GM23248 (cell line): ENCODE measurements at regions not wholly inside any gene's neighbourhood (a gene's known extent, or its start where the extent isn't known, plus 50 kb on each side); places are given as distances from the start of the nearest gene placed in this dataset.
A peak's percentile ranks its signal among the peaks of the same experiment; 100 is the strongest.

ENCODE experiments used
- DNase-seq: peaks from one replicate; pipeline ENCODE4 v3.0.0-alpha.2; 2015
- H2AFZ ChIP-seq: fragments of 200-600 bp; sonication (generic); 2 replicates; pipeline ENCODE4 v1.6.1; 2016; ENCODE audit warnings: antibody characterized with exemption
- H3F3A ChIP-seq: fragments of 200-600 bp; sonication (generic); 2 replicates; pipeline ENCODE4 v1.6.1; 2016; ENCODE audit warnings: mild to moderate bottlenecking, antibody characterized with exemption, mixed run types; ENCODE audit not compliant: insufficient read depth
- H3K27ac ChIP-seq: fragments of 200-600 bp; sonication (generic); 2 replicates; pipeline ENCODE4 v1.5.1; 2016; ENCODE audit warnings: mild to moderate bottlenecking
- H3K27me3 ChIP-seq: fragments of 200-600 bp; sonication (generic); replicated peaks from 2 replicates; pipeline ENCODE4 v1.6.1; 2016; ENCODE audit warnings: mild to moderate bottlenecking; ENCODE audit not compliant: insufficient read depth
- H3K36me3 ChIP-seq: fragments of 200-600 bp; sonication (generic); 2 replicates; pipeline ENCODE4 v1.6.1; 2016; ENCODE audit warnings: low read depth, mild to moderate bottlenecking
- H3K4me1 ChIP-seq: fragments of 200-600 bp; sonication (generic); 2 replicates; pipeline ENCODE4 v1.6.1; 2016; ENCODE audit warnings: mild to moderate bottlenecking; ENCODE audit not compliant: insufficient read depth
- H3K4me2 ChIP-seq: fragments of 200-600 bp; sonication (generic); one replicate; pipeline ENCODE4 v1.6.1; 2016; ENCODE audit warnings: mild to moderate bottlenecking; ENCODE audit not compliant: unreplicated experiment
- H3K4me3 ChIP-seq: fragments of 200-600 bp; sonication (generic); 2 replicates; pipeline ENCODE4 v1.5.1; 2016; ENCODE audit warnings: mild to moderate bottlenecking
- H3K79me2 ChIP-seq: fragments of 200-600 bp; sonication (generic); 2 replicates; pipeline ENCODE4 v1.6.1; 2016; ENCODE audit warnings: mild to moderate bottlenecking; ENCODE audit not compliant: insufficient read depth
- H3K9ac ChIP-seq: fragments of 200-600 bp; sonication (generic); 2 replicates; pipeline ENCODE4 v1.6.1; 2016; ENCODE audit warnings: mild to moderate bottlenecking
- H3K9me2 ChIP-seq: fragments of 200-600 bp; sonication (generic); 2 replicates; pipeline ENCODE4 v1.6.1; 2016; ENCODE audit warnings: mixed run types, mild to moderate bottlenecking, moderate library complexity; ENCODE audit not compliant: insufficient read depth
- H3K9me3 ChIP-seq: fragments of 200-600 bp; sonication (generic); one replicate; pipeline ENCODE4 v1.6.1; 2017; ENCODE audit warnings: low read depth
- H4K20me1 ChIP-seq: fragments of 200-600 bp; sonication (generic); 2 replicates; pipeline ENCODE4 v1.6.0; 2016; ENCODE audit not compliant: insufficient read depth
- EZH2 ChIP-seq: fragments of 200-600 bp; sonication (generic); IDR thresholded peaks from 2 replicates; pipeline ENCODE4 v1.6.1; 2018; ENCODE audit warnings: antibody characterized with exemption, mild to moderate bottlenecking; ENCODE audit not compliant: insufficient read depth, poor library complexity, severe bottlenecking
- EZH2phosphoT487 ChIP-seq: fragments of 200-600 bp; sonication (generic); IDR thresholded peaks from 2 replicates; pipeline ENCODE4 v1.6.1; 2018; ENCODE audit warnings: antibody characterized with exemption, moderate library complexity, mild to moderate bottlenecking, low read depth; ENCODE audit not compliant: insufficient read depth
- WGBS, 2 experiments: methylation state at CpG; one replicate each; pipeline ENCODE4 v1.1.6; 2015 to 2017; ENCODE audit warnings: low lambda C conversion rate in 2 of 2, low coverage in 1 of 2; ENCODE audit errors: missing lambda C conversion rate in 2 of 2; 5-methylcytosine and 5-hydroxymethylcytosine counted together
- in situ Hi-C: fragments of 300-500 bp; cut with MboI; formaldehyde crosslinking; loops from 2 replicates; pipeline ENCODE4 v1.15.0; 2020

DNA sequence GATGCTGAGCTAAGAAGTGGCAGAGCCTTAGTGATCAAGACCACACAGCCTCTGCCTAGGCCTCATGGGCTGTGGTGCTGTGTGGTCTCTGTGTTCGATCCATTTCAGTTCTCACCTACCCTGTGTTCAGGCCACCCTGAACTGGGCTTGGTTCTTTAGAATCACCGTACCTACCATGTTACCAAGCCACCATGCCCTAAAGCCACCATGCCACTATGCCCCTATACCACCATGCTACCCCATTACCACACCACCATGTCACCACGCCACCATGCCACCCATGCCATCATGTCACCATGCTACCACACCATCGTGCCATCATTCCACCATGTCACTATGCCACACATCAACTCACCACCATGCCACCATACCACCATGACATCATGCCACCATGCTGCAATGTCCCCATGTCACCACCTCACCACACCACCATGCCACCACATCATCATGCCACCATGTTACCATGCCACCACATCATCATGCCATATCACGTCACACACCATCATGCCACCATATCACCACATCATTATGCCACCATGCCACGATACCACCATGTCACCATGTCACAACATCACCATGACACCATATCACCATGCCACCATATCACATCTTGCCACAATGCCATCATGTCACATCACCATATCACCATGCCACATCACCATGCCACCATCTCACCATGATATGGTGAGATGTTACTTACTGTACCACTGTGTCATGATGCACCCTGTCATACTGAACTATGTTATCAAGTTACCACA lies 191.0 kb upstream of the ARL4C start:
- DNase-seq = no peak
- H2AFZ ChIP-seq = no peak overlapping the region

DNA sequence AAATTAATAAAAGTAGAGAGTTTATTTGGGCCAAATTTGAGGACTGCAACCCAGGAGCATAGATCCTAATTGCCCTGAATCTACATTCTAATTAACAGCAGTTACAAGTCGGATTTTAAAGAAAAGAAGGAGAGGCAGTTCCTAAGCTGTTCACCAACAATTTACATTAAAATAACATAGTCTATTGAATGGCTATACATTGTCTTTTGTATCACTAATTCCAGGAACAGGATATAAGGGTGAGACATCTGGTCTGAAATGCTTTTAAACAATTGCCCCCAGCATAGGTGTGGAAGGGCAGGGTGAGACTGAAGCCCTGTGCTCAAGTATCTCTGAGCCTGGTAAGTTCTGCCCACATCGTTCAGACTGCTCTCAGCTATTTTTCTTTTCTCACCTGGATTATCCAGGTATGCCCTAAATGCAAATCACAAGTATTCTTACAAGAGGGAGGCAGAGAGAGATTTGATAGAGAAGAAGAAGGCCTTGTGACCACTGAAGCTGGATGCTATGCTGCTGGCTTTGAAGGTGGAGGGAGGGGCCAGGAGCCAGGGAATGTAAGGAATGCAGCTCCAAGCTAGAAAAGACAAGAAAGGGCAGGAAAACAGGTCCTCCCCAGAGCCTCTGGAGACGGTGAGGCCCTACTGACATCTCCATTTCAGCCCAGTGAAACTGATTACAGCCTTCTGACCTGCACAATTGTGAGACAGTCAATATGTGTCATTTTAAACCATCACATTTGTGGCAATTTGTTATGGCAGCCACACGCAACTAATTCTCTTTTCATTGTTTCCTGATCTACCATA lies 189.4 kb upstream of the ARL4C start:
- peak; percentile 17 for DNase-seq
- Histone ChIP-seq H3K27ac (no peak overlapping the region), H3K36me3 (no peaks in the 10 kb centered on the region), H3K9me2 (no peaks in the 10 kb centered on the region), H3K4me3 (no peak overlapping the region), H3K27me3 (no peaks in the 10 kb centered on the region), H2AFZ (peak overlapping the region; percentile 24; the same call in 1 of the 2 replicates), H3K9me3 (no peaks in the 10 kb centered on the region), H3K79me2 (no peaks in the 10 kb centered on the region), H4K20me1 (no peaks in the 10 kb centered on the region), H3K9ac (no peak overlapping the region), H3F3A (0 out of 2 replicates have a peak, but pooled peaks cover 3% of the 10 kb centered on the region), H3K4me1 (peaks cover 19% of the 10 kb centered on the region), H3K4me2 (peak overlapping the region; percentile 26)
- TF ChIP-seq EZH2 = no peak
- no peak for TF ChIP-seq EZH2phosphoT487
- WGBS, 2 experiments = 64 to 69% methylated on average over 4 of the region's 4 CpGs
- in situ Hi-C loops = no loop called here

More for the DNA sequence above, 191.0 kb upstream of the ARL4C start:
- Histone ChIP-seq H3K9me3 (no peaks in the 10 kb centered on the region), H3K4me3 (no peak overlapping the region), H3K79me2 (no peaks in the 10 kb centered on the region), H3K4me2 (no peak overlapping the region), H3K27ac (no peak overlapping the region), H3F3A (0 out of 2 replicates have a peak, but pooled peaks cover 6% of the 10 kb centered on the region), H3K9me2 (no peaks in the 10 kb centered on the region), H3K4me1 (peaks cover 22% of the 10 kb centered on the region), H3K36me3 (no peaks in the 10 kb centered on the region), H3K9ac (no peak overlapping the region), H3K27me3 (no peaks in the 10 kb centered on the region), H4K20me1 (no peaks in the 10 kb centered on the region)
- in situ Hi-C loops = no loop called here
- TF ChIP-seq EZH2phosphoT487 (no peak), EZH2 (no peak)
- WGBS, 2 experiments = 92 to 94% methylated on average over 6 of the region's 6 CpGs

DNA sequence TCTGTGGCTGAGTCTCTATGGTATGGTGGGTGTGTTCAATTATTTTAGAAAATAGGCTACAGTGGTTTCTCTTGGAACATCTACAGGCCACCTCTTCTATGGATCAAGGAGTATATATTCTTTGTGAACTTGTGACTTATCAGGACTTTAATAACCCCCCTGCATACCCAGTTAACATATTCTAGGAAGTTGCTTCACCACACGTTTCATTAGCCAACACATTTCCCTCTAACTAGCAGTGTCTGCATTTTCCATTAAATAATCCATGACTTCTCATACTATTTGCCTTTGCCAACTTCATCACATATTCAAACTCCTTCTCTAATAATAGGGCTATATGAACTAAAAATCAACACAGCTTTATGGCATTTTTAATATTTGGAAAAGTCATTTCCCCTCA lies 187.6 kb upstream of the ARL4C start:
- H3K27ac ChIP-seq = no peak overlapping the region
- H3K4me3 ChIP-seq = no peak overlapping the region
- H3K27me3 ChIP-seq = no peaks in the 10 kb centered on the region
- in situ Hi-C loops = no loop called here
- peaks cover 22% of the 10 kb centered on the region for H3K4me1 ChIP-seq
- H3K9me3 ChIP-seq = no peaks in the 10 kb centered on the region
- H3F3A ChIP-seq = peaks cover 14% of the 10 kb centered on the region
- no peak for DNase-seq
- WGBS, 2 experiments = 69 to 79% methylated on average over 1 of the region's 1 CpG
- H3K4me2 ChIP-seq = no peak overlapping the region
- no peak for TF ChIP-seq EZH2phosphoT487
- TF ChIP-seq EZH2 = no peak
- H2AFZ ChIP-seq = no peak overlapping the region
- no peaks in the 10 kb centered on the region for H3K36me3 ChIP-seq
- no peaks in the 10 kb centered on the region for H3K9me2 ChIP-seq
- no peaks in the 10 kb centered on the region for H4K20me1 ChIP-seq
- H3K9ac ChIP-seq = no peak overlapping the region
- no peaks in the 10 kb centered on the region for H3K79me2 ChIP-seq

DNA sequence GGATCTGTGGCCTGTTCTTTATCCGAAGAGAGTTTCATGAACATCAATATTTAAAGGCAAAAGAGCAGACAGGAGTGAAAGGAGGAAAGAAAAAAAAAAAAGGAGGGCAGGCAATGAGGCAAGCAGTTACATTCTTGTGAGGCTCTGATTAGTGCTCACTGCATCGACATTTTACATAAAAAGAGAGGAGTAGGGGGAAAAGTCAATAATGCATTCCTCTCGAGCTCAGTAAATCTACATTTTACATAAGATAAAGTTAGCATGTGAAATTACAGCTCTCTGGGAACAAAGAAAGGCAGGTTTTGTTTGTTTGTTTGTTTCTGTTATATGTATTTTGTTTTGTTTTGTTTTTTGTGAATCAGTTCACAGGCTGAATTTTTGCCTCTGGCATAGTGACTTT lies 187.1 kb upstream of the ARL4C start:
- no peaks in the 10 kb centered on the region for H3K27me3 ChIP-seq
- H3F3A ChIP-seq = peaks cover 19% of the 10 kb centered on the region
- no peak for DNase-seq
- no peak overlapping the region for H2AFZ ChIP-seq
- no peak overlapping the region for H3K9ac ChIP-seq
- TF ChIP-seq EZH2 (no peak), EZH2phosphoT487 (no peak)
- no peaks in the 10 kb centered on the region for H4K20me1 ChIP-seq
- in situ Hi-C loops = no loop called here
- H3K79me2 ChIP-seq = no peaks in the 10 kb centered on the region
- WGBS, 2 experiments = 87 to 88% methylated on average over 3 of the region's 3 CpGs
- no peaks in the 10 kb centered on the region for H3K36me3 ChIP-seq
- H3K4me2 ChIP-seq = no peak overlapping the region
- no peak overlapping the region for H3K27ac ChIP-seq
- no peak overlapping the region for H3K4me3 ChIP-seq
- H3K4me1 ChIP-seq = peaks cover 28% of the 10 kb centered on the region
- H3K9me3 ChIP-seq = no peaks in the 10 kb centered on the region
- H3K9me2 ChIP-seq = no peaks in the 10 kb centered on the region
